ENCODE measurements at regions not wholly inside any gene's neighbourhood (a gene's known extent, or its start where the extent isn't known, plus 50 kb on each side); places are given as distances from the start of the nearest gene placed in this dataset.

DNA sequence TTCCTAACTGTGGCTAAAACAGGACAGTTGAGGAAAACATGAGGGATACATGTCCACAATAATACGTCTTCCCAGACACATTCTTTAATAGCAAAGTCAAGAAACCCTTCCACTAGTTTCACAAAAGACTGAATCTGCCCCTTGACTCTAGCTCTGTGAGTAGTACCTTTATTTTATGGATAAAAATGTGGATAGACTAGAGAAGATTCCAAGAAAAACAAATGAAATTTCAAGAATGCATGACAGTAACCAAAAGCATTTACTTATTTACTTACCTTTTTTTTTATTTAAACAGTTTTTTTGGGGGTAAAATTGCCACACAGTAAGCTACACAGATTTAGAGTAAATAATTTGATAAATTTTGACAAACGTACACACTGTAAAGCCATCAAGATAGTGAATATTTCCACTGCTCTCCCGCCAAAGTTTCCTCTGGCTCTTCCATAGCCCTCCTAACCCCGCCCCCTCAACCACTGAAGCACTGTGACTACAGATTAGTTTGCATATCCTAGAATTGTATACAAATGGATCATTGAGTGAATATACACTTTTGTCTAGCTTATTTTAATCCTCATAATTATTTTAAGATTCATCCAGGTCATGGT lies 420.4 kb upstream of the ZMIZ1 start:
- intact Hi-C loops (cut with micrococcal nuclease; ENCODE audit: unreplicated experiment) = no loop called here
- CTCF ChIA-PET = no interaction called here
- H3K27ac ChIP-seq = no peak overlapping the region
- H3K9me2 ChIP-seq (ENCODE audit: insufficient read depth) = no peaks in the 10 kb centered on the region
- H3F3A ChIP-seq (ENCODE audit: insufficient read depth, low read depth) = no peaks in the 10 kb centered on the region
- peak in 1 of 2 experiments; percentile 73 for DNase-seq
- H4K20me1 ChIP-seq (ENCODE audit: insufficient read depth) = no peaks in the 10 kb centered on the region
- no peaks in the 10 kb centered on the region for H3K79me2 ChIP-seq (ENCODE audit: low read depth)
- no peak for TF ChIP-seq EZH2 (IDR thresholded peaks at IDR 0.05; ENCODE audit: low read depth)
- TF ChIP-seq, protein P1, sequence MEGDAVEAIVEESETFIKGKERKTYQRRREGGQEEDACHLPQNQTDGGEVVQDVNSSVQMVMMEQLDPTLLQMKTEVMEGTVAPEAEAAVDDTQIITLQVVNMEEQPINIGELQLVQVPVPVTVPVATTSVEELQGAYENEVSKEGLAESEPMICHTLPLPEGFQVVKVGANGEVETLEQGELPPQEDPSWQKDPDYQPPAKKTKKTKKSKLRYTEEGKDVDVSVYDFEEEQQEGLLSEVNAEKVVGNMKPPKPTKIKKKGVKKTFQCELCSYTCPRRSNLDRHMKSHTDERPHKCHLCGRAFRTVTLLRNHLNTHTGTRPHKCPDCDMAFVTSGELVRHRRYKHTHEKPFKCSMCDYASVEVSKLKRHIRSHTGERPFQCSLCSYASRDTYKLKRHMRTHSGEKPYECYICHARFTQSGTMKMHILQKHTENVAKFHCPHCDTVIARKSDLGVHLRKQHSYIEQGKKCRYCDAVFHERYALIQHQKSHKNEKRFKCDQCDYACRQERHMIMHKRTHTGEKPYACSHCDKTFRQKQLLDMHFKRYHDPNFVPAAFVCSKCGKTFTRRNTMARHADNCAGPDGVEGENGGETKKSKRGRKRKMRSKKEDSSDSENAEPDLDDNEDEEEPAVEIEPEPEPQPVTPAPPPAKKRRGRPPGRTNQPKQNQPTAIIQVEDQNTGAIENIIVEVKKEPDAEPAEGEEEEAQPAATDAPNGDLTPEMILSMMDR (conservative IDR thresholded peaks at IDR 0.05) = no peak
- no TSS peak for BruUV-seq (replicated peaks)
- H3K36me3 ChIP-seq (ENCODE audit: low read depth) = no peaks in the 10 kb centered on the region
- H3K4me3 ChIP-seq = no peak overlapping the region
- no peaks in the 10 kb centered on the region for H3K9me3 ChIP-seq (ENCODE audit: insufficient read depth, low read depth)
- no peaks in the 10 kb centered on the region for H3K27me3 ChIP-seq (ENCODE audit: insufficient read depth, low read depth)
- no peak overlapping the region for H2AFZ ChIP-seq
- peaks cover 17% of the 10 kb centered on the region for H3K4me1 ChIP-seq (replicated peaks; ENCODE audit: insufficient read depth)
- POLR2A ChIA-PET (ENCODE audit: unreplicated experiment) = no interaction called here
- H3K4me2 ChIP-seq = 0 out of 2 replicates have a peak overlapping the region, but pooled peaks have one; percentile 1

DNA sequence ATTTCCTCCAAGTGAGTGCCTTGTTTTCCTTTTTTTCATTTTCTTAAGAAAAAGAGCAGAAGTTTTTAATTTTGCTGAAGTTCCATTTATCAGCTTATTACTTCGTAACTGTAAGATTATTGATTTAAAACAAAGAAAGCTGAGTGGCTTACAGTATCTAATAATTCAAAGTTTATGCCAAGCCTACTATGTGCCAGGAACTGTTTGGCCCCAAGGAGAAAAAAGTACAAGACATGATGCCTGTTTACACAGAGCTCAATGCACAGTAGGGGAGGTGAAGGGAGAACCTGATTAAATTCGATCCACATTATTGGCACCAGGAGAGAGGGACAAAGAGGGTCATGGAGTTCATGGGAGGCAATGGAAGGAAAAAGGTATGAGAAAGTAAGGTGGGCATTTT lies 419.3 kb upstream of the ZMIZ1 start:
- Histone ChIP-seq H4K20me1 (ENCODE audit: insufficient read depth) (no peaks in the 10 kb centered on the region), H3K27me3 (ENCODE audit: insufficient read depth, low read depth) (peaks cover 1% of the 10 kb centered on the region; the same call in 1 of the 2 replicates), H3F3A (ENCODE audit: insufficient read depth, low read depth) (no peaks in the 10 kb centered on the region), H3K79me2 (ENCODE audit: low read depth) (no peaks in the 10 kb centered on the region), H3K4me1 (replicated peaks; ENCODE audit: insufficient read depth) (peaks cover 17% of the 10 kb centered on the region), H3K9me3 (ENCODE audit: insufficient read depth, low read depth) (no peaks in the 10 kb centered on the region), H2AFZ (no peak overlapping the region), H3K4me3 (no peak overlapping the region), H3K4me2 (no peak overlapping the region), H3K27ac (no peak overlapping the region), H3K9me2 (ENCODE audit: insufficient read depth) (no peaks in the 10 kb centered on the region), H3K36me3 (ENCODE audit: low read depth) (no peaks in the 10 kb centered on the region)
- intact Hi-C loops (cut with micrococcal nuclease; ENCODE audit: unreplicated experiment) = no loop called here
- POLR2A ChIA-PET (ENCODE audit: unreplicated experiment) = no interaction called here
- no TSS peak for BruUV-seq (replicated peaks)
- CTCF ChIA-PET = no interaction called here
- TF ChIP-seq, protein P1 (conservative IDR thresholded peaks at IDR 0.05) = no peak
- TF ChIP-seq EZH2 (IDR thresholded peaks at IDR 0.05; ENCODE audit: low read depth) = no peak
- DNase-seq = no peak

DNA sequence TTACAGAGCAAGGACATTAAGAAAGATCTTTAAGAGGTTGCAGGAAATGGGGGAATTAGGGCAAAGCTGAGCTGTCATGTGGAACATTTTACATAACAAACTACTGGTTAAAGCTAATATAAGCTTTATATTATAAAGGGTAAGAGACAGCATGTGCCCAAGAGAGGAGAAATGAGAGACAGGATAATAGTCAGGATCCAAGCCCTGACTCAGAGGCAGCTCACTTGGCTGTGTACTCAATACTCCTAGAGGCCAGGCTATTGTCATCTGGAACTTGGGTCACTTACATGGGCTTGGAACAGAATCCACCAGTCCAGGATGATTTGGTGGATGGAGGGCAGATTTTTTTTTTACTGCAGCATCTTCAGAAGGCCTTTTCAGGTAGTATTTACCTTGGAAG lies 418.6 kb upstream of the ZMIZ1 start:
- no TSS peak for BruUV-seq (replicated peaks)
- Histone ChIP-seq H3K79me2 (ENCODE audit: low read depth) (no peaks in the 10 kb centered on the region), H3K27me3 (ENCODE audit: insufficient read depth, low read depth) (peaks cover 6% of the 10 kb centered on the region; the same call in 1 of the 2 replicates), H4K20me1 (ENCODE audit: insufficient read depth) (no peaks in the 10 kb centered on the region), H3K4me2 (no peak overlapping the region), H3K9me3 (ENCODE audit: insufficient read depth, low read depth) (no peaks in the 10 kb centered on the region), H3K4me3 (no peak overlapping the region), H3K4me1 (replicated peaks; ENCODE audit: insufficient read depth) (peaks cover 17% of the 10 kb centered on the region), H2AFZ (no peak overlapping the region), H3K9me2 (ENCODE audit: insufficient read depth) (no peaks in the 10 kb centered on the region), H3K27ac (no peak overlapping the region), H3K36me3 (ENCODE audit: low read depth) (no peaks in the 10 kb centered on the region), H3F3A (ENCODE audit: insufficient read depth, low read depth) (no peaks in the 10 kb centered on the region)
- ChIA-PET POLR2A (ENCODE audit: unreplicated experiment) (interaction anchor here (0.7 kb wide), 1 partner anchor 191 kb away, joined by 3 read pairs; no protein-coding TSS in a partner anchor), CTCF (no interaction called here)
- no peak for TF ChIP-seq EZH2 (IDR thresholded peaks at IDR 0.05; ENCODE audit: low read depth)
- TF ChIP-seq, protein P1 (conservative IDR thresholded peaks at IDR 0.05) = no peak
- no peak for DNase-seq
- intact Hi-C loops (cut with micrococcal nuclease; ENCODE audit: unreplicated experiment) = loop anchor here (10.0 kb wide), 2 partner anchors 215 to 605 kb away; no protein-coding TSS in a partner anchor

All from PC-9 (cell line).